Fibroblast of upper back skin (primary cell): ENCODE measurements at regions not wholly inside any gene's neighbourhood (a gene's known extent, or its start where the extent isn't known, plus 50 kb on each side); places are given as distances from the start of the nearest gene placed in this dataset.
"Not testable (repeated sequence)": the region's sequence is repeated elsewhere in the genome, so short reads cannot be mapped to it uniquely, and the experiment has no call there.

ENCODE experiments used
- DNase-seq: peaks from one replicate; pipeline ENCODE4 v3.0.0-alpha.2; 2013

DNA sequence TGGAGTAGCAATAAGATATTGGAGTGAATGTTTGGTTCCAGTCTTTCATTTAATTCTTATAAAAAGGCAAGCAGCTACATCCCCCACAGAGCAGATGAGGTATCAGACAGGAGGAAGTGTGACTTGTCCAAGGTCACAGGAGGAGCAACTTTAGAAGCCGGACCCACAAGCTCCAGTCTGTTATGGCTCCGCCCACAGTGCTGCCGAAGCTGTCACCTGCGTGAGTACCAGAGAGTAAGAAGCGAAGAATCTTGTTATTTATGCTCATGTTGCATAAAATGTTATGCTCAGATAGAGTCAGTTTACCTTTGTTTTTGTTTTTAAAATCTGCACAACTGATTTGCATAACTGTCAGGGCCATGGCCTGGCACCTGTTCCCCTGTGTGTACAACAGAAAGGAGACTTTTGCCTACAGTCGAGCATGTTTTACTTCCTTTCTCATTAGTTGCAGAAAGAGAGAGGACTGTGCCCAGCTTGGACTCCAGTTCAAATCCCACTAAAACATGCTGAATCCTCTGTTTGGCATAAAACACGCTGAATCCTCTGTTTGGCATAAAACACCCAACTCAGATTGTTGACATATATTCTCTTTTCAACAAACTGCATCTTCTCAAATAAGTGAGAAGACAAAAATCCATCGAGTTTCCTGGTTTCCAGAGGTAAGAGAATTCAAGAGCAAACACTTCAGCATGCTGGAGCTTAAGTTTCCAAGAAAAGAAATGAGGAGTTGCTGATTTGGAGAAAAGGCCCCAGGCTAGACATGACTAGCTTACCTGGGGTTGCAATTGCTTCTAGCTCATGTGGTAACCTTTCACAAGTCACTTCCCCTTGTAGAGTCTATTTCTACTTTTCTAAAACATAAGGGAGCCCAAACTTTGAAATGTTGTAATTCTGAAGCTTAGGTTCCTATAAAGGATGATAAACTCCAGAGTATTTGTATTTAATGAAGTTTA lies 409.8 kb upstream of the ZMIZ1 start:
- no peak for DNase-seq

DNA sequence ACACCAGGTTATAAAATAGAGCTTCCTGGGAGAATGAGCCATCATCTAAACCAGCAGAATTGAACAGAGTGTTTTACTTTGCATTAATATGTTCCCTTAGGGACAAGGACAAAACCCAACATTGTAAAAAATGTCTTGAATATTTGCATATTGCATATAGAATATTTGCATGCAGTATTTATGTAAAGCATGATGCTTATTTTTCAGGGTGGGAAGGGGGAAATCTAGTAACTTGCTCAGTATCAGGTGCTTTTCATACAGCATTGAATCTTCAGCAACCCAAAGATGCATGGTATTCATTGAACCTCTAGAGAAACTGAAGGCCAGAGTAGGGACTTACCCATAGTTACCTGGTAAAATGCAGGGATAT lies 409.2 kb upstream of the ZMIZ1 start:
- DNase-seq = no peak

DNA sequence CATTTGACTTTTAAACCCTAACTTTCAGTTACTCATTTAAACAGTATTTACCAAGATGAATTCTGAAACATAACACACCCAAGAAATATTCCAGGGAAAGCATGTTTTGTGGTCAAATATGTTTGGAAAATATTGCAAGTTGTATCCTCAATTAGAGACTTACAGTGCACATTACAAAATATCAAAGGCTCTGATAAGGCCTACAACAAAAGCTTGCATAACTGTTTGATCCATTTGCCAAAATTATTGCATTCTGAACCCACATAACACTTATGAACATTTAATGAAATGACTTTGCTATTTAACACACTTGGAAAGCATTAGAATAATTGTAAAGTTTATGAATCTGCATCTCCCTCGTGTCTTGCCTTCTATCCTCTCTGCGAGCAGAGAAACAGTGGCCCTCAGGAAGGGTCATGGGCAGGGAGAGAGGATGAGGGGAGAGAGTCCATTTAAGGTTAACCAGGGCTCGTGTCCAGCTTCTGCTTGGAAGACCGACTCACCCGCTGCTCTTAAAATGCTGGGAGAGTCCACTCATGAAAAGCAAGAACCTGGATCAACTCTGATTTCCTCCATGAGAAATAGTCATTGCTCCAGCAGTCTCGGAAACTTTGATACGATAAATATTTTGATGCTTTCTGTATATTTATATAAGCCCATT lies 408.2 kb upstream of the ZMIZ1 start:
- DNase-seq = no peak

DNA sequence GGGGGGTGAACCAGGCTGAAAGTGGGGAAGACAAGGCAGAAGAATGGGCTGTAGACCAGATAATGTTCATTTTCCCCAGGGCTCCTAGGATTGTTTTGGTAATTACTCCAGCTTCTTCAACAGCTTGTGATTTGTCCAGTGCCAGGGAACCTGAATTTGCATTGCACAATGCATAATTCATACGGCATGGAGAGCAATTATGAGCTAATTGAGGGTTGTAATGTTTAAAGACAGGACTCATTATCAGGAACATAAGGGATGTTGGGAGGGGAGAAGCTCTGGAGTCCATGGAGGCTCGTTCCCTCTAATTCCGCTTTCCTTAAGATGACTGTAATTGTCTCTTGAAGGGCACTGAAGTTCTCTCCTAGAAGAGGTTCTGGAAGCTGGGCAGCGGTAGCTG lies 405.0 kb upstream of the ZMIZ1 start:
- DNase-seq = no peak

DNA sequence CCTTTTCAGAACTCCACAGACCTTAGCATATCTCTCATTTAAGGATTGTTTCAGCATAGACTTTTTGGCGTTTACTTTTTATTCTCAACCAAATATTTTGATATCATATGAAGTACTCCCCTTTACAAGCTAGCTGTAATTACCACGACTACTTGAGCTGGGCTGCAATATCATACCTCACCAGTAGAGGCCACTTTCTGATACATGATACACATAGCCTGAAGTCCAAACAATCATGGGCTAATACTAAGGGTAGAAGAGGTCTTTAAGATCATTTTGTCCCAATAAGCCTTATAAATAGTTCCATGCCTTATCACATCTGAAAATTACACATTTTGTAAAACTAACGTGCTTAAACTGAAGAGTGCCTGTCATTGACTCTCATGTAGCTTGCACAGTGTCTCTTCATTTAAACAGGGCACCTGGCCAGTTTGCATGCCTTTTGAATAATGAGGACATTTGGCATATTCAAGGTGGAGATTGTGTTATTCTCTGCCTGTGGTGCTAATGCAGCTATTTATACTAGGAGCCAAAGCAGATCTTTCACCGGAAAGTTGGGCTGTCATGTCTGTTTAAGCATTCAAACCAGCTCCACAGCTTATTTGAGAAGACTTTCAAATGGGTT lies 403.7 kb upstream of the ZMIZ1 start:
- no peak for DNase-seq

DNA sequence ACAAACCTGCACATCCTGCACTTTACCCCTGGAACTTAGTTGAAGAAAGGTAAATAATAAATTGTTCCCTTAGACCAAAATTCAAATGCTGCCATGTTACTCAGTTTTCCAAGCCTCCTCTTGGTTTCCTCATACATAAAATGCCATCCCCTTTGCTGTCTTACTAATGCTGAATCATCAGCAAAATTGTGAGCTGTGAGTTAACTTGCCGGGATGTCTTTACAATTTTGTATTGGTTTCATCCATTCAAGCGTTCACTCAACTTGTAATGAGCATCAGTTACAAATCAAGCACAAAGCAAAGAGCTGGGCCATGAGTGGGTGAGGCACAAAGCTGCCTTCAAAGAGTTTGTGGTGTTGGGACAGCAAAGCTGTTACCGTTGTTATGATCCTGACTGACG lies 395.8 kb upstream of the ZMIZ1 start:
- DNase-seq = peak; percentile 59

DNA sequence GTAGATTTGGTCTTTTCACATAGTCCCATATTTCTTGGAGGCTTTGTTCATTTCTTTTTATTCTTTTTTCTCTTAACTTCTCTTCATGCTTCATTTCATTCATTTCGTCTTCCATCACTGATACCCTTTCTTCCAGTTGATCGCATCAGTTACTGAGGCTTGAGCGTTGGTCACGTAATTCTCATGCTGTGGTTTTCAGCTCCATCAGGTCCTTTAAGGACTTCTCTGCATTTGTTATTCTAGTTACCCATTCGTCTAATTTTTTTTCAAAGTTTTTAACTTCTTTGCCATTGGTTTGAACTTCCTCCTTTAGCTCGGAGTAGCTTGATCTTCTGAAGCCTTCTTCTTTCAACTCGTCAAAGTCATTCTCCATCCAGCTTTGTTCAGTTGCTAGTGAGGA lies 387.6 kb upstream of the ZMIZ1 start:
- not testable (repeated sequence) for DNase-seq

DNA sequence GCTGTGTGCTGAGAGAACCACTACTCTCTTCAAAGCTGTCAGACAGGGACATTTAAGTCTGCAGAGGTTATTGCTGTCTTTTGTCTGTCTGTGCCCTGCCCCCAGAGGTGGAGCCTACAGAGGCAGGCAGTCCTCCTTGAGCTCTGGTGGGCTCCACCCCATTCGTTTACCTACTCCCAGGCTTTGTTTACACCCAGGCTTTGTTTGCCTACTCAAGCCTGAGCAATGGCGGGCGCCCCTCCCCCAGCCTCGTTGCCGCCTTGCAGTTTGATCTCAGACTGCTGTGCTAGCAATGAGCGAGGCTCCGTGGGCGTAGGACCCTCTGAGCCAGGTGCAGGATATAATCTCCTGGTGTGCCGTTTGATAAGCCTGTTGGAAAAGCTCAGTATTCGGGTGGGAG lies 386.8 kb upstream of the ZMIZ1 start:
- DNase-seq = not testable (repeated sequence)

DNA sequence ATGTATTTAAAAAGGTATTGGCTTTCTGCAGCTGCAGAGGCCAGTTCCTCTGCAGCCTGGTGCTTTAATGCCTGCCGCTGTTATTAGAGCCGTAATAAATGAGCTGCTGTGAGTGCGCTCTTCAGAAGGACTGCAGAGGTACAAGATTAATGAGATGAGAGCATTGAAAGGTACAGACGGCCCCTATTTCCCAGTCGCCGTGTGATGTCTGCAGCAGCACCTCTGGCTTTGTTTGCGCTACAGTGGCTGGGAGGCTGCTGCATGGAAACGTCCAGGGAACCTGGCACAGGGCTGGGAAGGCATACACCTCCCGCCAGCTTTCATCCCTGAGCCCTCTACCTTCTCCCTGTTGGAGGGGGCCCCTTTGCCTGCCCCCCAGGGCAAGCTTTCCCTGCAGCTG lies 383.8 kb upstream of the ZMIZ1 start:
- DNase-seq = no peak

DNA sequence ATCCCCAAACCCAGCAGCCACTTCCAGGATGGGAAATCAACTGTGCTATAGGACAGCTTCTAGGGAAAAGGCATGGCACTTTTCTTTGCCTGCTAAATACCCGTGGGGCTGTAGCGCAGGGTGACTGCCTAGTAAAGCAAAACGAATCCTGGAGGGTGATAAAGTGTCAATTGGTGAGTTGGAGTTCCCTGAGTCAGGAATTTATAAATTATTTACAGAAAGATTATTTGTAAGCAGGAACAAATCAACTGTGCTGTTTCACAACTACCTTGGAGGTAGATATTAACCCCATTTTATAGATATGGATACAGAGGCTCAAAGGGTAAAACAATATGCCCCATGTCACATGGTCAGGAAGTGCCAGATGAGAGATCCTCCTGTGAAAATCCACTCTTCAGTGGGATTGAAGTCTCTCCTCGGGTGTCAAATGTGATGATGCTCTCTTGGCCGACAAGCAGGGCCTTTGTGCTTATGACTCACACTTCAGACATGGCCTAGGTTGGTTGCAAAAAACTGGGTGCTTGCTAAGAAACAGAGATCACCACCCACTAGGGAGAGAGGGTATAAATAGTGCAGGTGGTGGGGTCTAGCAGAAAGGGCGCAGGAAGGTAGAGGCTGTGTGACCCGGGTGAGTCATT lies 383.2 kb upstream of the ZMIZ1 start:
- DNase-seq = peak; percentile 34

DNA sequence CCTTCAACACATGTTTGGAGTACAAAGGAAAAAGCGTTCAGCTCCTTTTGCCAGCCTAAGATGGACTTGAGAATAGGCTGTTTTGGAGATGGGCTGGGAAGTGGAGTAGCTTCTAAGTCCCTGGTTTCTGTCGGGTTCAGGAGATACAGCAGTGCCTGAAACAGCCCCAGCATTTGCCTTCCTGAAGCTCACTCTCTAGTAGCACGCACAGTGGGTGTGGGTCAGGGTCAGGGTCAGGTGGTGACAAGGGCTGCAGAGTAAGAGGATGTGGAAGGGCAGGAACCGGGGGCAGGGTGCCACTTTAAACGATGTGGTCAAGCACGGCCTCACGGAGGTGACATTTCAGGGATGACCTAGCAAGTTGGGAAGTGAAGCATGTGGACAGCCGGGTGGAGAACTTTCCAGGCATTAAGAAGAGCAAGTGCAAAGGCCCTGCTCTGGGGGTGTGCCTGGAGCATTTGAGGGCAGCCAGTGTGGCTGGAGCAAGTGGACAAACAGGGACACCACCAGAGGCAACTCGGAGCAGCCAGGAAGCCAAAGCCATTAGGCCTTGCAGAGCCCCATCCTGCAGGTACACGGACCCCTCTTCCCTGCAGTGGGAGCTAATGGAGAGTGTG lies 382.2 kb upstream of the ZMIZ1 start:
- DNase-seq = no peak

DNA sequence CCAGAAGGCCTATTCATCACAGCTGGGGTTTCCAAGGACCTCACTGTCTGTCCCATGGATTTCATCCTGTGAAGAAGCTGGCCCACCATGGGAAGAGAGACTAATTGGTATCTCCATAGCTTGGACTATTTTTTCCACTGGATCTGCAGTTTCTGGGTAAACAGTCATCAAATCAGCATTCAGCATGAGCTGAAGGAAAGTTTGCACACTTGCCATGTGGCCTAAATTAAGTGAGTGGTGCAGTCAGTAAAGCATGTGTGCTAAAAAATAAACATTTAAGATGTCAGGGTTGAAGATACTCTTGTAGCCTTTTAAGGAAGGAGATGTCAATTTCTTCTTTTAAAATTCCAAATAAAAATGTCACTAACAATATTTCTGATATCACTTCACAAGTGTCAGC lies 381.1 kb upstream of the ZMIZ1 start:
- DNase-seq = peak; percentile 46

DNA sequence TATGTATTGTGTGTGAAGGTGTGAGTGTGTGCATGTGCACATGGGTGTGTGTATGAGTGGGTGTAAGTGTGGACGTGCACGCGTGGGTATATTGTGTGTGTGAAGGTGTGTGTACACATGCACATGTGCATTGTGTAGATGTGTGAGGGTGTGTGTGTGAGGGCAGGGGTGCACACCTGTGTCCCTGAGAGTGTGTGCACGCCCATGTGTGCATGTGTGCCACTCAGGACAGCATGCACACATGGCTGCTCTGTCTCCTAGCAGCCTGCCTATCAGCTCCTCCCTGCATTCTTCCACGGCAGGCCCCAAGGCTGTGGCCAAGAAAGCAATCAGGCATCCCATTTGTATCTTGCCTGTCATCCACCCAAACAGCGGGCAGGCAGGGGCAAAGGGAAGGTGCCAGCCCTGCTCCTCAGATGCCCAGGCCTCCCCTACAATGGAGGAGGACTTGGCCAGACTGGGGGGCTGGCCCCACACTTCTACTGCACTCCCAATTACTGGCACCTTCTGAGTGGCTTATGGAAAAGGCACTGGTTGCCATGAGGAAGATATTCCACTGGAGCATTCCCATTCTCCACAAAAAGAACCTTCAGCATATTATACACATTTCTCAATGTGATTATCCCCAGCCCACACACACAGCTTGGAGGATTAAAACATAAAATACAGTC lies 380.4 kb upstream of the ZMIZ1 start:
- DNase-seq = no peak

DNA sequence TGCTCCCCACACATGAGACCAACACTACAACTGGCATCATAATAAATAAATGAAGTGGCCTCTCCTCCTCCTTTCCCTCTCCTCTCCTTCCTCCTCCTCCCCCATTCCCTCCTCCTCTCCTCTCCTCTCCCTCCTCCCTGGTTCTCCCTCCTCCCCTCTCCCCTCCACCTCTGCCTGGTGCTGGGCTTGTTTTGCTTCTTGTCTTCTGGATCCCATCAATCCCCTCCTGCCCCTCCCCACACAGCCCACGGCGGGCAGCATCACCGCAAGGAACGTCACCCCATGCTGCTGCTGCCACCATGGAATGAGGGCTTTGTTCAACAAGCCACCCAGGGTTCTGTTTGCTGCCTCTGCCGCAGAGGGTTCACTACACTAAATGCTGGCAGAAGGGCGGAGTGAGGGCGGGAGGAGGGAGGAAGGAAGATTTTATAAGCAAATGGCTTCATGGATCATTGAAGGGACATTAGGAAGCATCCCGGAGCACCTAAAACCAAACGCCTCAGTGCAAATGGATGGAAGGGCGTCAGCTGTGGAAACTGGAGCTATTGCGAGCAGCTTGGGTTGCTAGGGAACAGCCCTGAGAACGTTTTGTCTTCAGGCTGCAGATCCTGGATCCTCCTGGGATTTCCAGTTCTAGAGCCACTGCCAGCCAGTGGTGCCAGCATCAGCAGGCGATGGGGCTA lies 379.7 kb upstream of the ZMIZ1 start:
- DNase-seq = no peak

DNA sequence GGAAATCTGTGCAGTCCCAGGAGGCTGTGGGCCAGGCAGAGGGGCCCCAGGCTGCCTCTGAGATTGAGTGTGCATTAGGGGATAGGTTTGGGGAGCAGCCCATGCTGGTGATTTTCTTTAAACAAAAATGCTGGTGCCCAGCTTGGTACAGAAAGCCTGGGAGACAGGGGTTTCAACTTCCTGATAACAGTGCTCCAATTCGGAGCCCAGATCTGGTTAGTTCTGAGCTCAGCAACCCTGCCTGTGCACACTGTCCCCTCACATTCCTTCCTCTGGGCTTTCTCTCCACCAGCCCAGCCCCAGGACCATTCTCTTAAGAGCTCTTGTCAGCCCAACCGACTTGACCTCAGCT lies 379.2 kb upstream of the ZMIZ1 start:
- no peak for DNase-seq

DNA sequence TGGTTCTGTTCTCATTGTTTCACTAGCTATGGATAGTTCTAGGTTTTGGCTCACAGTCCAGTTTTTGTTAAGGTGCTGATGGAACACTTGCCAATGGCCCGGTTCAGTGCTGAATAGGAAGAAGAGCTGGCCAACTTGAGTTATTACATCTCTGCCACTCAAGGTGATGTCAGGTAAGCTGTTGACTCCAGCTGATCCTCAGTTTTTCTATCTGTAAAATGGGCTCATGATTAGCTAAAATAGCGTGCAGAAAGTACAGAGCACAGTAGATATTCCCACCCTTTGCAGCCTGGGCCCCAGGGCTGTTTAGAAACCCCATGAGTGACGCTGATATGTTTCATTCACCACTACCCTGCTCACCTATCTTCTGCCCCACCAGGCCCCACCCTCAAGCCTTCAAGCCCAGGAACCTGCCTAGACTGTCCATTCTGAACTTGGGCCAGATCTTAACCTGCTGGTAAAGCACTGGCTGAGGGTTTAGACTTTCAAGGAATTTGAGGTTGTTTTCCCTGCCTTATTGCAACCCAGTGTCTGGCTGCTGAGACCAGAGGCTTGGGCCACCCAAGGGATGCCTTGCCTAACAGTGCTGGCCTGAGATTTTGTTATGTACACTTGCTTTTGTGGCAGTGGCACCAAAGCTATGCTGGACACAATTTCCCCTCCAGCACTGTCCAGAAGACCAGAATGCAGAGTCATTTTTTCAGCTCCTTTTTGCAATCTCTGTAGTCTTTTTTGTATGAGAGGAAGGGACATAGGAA lies 378.2 kb upstream of the ZMIZ1 start:
- DNase-seq = no peak

DNA sequence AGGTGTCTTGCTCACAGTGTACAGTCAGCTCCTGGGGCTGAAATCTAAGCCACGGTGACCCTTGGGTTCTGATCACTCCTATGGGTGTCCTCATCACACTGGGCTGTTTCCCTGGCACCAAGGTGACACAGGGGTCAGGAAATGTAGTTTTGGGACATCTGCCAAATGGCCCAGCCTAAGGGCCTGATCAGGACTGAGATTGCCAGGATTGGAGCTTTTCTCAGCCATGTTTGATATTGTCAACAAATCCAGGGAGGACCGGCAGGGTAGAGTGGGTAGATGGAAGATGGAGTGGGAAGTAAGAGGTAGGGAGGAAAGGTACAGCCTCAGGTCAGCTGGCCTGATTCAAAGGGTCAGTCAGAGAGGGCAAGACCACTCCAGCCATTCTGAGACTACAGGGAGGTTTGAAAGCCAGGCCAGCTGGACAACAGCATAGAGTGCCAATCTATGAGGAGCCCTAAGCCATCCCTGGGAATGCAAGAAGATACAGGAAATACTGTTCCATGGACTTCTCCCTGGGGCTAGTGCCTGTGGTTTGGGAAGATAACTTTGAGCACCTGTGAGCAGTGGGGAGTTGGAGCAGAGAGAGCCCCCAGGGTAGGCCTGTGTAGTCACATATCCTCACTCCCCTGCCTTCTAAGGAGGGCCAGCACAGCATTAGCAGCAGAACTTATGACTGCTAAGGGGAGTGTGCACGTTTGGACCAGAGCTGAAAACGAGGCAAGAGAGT lies 377.3 kb upstream of the ZMIZ1 start:
- DNase-seq = no peak

DNA sequence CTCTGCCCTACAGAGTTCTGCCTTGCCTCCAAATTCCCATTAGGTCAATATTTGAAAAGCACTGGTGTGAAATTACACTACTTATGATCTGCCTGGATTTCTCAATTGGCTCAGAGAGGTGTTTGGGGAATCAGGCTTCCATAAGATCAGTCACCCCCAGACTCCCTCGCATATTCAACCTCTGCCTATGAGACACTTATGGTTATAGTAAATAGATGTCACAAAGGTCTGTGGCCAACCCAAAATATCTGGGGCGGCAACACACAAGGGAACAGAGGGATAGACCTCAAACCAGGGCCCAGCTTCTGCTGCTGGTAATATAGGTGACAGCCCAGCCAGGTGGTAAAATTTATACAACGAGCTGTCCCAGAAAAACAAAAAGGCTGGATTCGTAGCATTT lies 376.7 kb upstream of the ZMIZ1 start:
- DNase-seq = no peak

DNA sequence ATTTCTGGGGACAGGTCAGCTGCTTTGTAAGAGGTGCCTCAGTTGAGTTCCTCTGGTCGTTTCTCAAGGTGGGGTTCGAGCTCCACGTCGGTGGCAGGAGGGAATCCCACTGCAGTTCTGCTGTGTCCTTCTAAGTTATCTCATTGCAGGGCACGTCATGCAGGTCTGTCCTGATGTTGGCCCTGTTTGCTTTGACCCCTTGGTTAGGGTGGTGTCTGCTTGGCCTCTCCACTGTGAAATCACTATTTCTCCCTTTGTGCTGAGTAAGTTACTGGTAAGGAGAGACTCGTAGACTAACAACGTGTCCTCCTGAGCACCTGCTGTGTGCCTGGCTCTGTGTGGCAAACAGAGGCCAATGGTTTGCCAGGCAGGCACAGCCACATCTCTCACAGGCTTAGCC lies 372.9 kb upstream of the ZMIZ1 start:
- no peak for DNase-seq

DNA sequence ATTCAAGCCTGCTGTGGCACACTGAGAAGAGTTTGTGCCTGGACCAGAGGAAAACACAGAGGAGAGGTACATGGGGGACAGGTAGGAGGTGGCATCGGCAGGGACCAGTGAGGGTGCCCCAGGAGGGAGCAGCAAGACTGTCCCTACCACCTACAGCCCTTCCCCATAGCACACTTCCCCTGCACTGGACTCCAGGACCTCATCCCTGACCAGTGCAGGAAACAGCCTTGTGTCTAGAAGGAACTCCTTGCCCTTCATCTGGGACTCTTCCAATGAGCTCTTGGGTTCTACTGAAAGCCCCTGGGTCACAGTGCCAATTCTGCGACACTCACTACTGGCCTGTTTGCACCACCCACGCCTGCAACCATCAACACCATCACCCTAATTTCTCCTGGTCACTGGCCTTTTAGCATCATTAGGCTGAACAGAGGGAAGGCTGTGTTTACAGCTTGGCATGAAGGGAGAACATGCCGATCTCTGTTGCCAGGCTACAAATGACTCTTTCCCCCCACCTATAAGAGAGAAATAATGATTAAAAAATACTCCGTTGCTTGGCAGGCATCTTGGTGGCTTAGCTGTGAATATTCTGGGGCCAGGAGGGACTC lies 371.9 kb upstream of the ZMIZ1 start:
- no peak for DNase-seq
